Endothelial cell of umbilical vein (primary cell): ENCODE measurements at regions not wholly inside any gene's neighbourhood (a gene's known extent, or its start where the extent isn't known, plus 50 kb on each side); places are given as distances from the start of the nearest gene placed in this dataset.

ENCODE experiments used
- EZH2 ChIP-seq: IDR thresholded peaks from 2 replicates; pipeline ENCODE4 v1.6.1; 2012; ENCODE audit warnings: borderline replicate concordance, low read depth, mild to moderate bottlenecking, moderate library complexity, low read length, inconsistent platforms; ENCODE audit not compliant: severe bottlenecking
- FOS ChIP-seq: IDR thresholded peaks from 2 replicates; pipeline ENCODE4 v1.6.1; 2011; ENCODE audit warnings: mild to moderate bottlenecking, low read length, moderate library complexity, borderline replicate concordance; ENCODE audit not compliant: insufficient read depth
- GATA2 ChIP-seq: IDR thresholded peaks from 2 replicates; pipeline ENCODE4 v1.7.0; 2011; ENCODE audit warnings: low read depth, mild to moderate bottlenecking, moderate library complexity, mixed read lengths, low read length; ENCODE audit not compliant: insufficient read length, insufficient read depth
- JUN ChIP-seq: IDR thresholded peaks from 2 replicates; pipeline ENCODE4 v1.6.1; 2011; ENCODE audit warnings: borderline replicate concordance, low read depth; ENCODE audit not compliant: insufficient read length, insufficient read depth
- POLR2AphosphoS5 ChIP-seq: IDR thresholded peaks from 2 replicates; pipeline ENCODE4 v1.6.1; 2012; ENCODE audit warnings: low read depth, mild to moderate bottlenecking, control low read depth, low read length, moderate library complexity; ENCODE audit not compliant: insufficient read depth
- TF ChIP-seq, protein P1 (sequence below), 2 donors: IDR thresholded peaks; 1 replicate in 1 of 2; 2 replicates in 1 of 2; pipeline ENCODE4 v1.5.1; 2011; ENCODE audit warnings: low read length in 2 of 2, mild to moderate bottlenecking in 2 of 2, moderate library complexity in 2 of 2, control low read depth in 1 of 2, inconsistent platforms in 1 of 2, low read depth in 1 of 2; ENCODE audit not compliant: insufficient read depth in 1 of 2; ENCODE audit errors: extremely low read depth in 1 of 2

DNA sequence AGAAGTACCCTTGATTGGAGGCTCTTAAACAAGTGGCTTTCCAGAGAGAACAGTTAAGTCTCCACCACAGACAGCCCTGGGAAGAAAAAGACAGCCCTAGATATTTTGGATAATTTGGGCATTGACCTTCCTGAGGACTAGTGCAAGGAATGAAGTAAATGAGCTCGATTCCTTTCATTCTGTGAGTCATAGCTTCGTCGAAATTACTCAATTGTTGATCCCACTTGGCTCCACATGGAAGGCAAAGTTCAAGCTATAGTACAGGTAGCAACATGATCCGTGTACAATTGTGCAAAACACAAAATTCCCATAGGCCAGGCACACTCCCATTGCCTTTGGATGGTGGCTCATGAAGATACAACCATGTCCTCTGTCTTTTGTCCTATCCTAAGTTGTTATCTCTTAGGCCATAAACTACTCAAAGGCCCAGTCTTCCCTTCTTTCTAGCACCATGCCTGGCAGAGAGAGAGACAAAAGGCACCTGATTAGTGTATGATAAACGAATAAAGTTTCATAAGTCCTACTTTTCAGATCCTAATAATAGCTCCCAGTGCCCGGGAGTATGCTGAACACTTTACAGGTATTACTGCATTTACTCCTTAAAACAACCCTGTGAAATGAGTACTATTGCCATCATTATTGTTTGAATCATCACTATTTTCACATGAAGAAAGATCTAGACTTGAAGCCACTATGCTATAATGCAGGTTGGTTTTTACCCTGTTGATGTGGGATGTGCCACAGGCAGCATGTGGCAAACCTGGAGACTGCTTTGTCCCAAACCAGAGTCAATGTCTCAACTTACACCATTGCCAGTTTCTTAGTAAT, 116.7 kb upstream of the RANBP3L start:
- TF ChIP-seq EZH2 = no peak
- no peak for TF ChIP-seq POLR2AphosphoS5
- no peak for TF ChIP-seq GATA2
- TF ChIP-seq, protein P1, sequence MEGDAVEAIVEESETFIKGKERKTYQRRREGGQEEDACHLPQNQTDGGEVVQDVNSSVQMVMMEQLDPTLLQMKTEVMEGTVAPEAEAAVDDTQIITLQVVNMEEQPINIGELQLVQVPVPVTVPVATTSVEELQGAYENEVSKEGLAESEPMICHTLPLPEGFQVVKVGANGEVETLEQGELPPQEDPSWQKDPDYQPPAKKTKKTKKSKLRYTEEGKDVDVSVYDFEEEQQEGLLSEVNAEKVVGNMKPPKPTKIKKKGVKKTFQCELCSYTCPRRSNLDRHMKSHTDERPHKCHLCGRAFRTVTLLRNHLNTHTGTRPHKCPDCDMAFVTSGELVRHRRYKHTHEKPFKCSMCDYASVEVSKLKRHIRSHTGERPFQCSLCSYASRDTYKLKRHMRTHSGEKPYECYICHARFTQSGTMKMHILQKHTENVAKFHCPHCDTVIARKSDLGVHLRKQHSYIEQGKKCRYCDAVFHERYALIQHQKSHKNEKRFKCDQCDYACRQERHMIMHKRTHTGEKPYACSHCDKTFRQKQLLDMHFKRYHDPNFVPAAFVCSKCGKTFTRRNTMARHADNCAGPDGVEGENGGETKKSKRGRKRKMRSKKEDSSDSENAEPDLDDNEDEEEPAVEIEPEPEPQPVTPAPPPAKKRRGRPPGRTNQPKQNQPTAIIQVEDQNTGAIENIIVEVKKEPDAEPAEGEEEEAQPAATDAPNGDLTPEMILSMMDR (IDR thresholded peaks at IDR 0.05; ENCODE audit: extremely low read depth in 1 of 2, insufficient read depth in 1 of 2, low read depth in 1 of 2, low read length in 2 of 2) = no peak
- no peak for TF ChIP-seq JUN
- no peak for TF ChIP-seq FOS
